ENCODE measurements at regions not wholly inside any gene's neighbourhood (a gene's known extent, or its start where the extent isn't known, plus 50 kb on each side); places are given as distances from the start of the nearest gene placed in this dataset.

- no peak for TF ChIP-seq YY1 (IDR thresholded peaks at IDR 0.05)
- no peak for TF ChIP-seq CTCF (IDR thresholded peaks at IDR 0.05; ENCODE audit: low read depth, low read length, missing input control)
- no peak for TF ChIP-seq MAX (IDR thresholded peaks at IDR 0.05)
- no peak for TF ChIP-seq REST (IDR thresholded peaks at IDR 0.05)
- no peak for TF ChIP-seq ZBTB33 (IDR thresholded peaks at IDR 0.05)
- TF ChIP-seq RAD21 (IDR thresholded peaks at IDR 0.05): no peak
- TF ChIP-seq SP1 (IDR thresholded peaks at IDR 0.05): no peak
- no peak for TF ChIP-seq HNF4G (IDR thresholded peaks at IDR 0.05)
- no peak for TF ChIP-seq TAF1 (conservative IDR thresholded peaks at IDR 0.05)
These were observed 1171.5 kb upstream of the GOT2 start for GRCh38 chr16:59905606-59906005.

All from liver (tissue), 3 donors.